Activated T-helper 2 cell treated with anti-CD3 and anti-CD28 coated beads, Interferon-gamma antibody, Interleukin-2, Interleukin-4, amounts not matched to agents 10 μg/mL and 5 μg/mL and 100 μg/mL, durations not matched to agents 14 hours and 24 hours and 36 hours (primary cell): ENCODE measurements at regions not wholly inside any gene's neighbourhood (a gene's known extent, or its start where the extent isn't known, plus 50 kb on each side); places are given as distances from the start of the nearest gene placed in this dataset.
"Not testable (repeated sequence)": the region's sequence is repeated elsewhere in the genome, so short reads cannot be mapped to it uniquely, and the experiment has no call there.

Source experiments
- DNase-seq: peaks from one replicate; pipeline ENCODE4 v3.0.0; 2021; ENCODE audit warnings: low spot score
- H3K27ac Mint-ChIP-seq: one replicate; pipeline ENCODE4 v1.8.0; 2021; ENCODE audit warnings: mixed read lengths
- H3K27me3 Mint-ChIP-seq: one replicate; pipeline ENCODE4 v1.8.0; 2021; ENCODE audit warnings: low read depth, mixed read lengths
- H3K36me3 Mint-ChIP-seq: one replicate; pipeline ENCODE4 v1.8.0; 2021; ENCODE audit warnings: low read depth, mixed read lengths
- H3K4me1 Mint-ChIP-seq: one replicate; pipeline ENCODE4 v1.8.0; 2021; ENCODE audit warnings: low read depth, mixed read lengths
- H3K4me3 Mint-ChIP-seq: one replicate; pipeline ENCODE4 v1.8.0; 2021; ENCODE audit warnings: low read depth, mild to moderate bottlenecking, moderate library complexity, mixed read lengths
- H3K9me3 Mint-ChIP-seq: one replicate; pipeline ENCODE4 v1.8.0; 2021; ENCODE audit warnings: mixed read lengths
- intact Hi-C: fragments of 100-400 bp; cut with micrococcal nuclease; formaldehyde crosslinking; loops from one replicate; pipeline ENCODE4 v1.15.1; 2023

DNA sequence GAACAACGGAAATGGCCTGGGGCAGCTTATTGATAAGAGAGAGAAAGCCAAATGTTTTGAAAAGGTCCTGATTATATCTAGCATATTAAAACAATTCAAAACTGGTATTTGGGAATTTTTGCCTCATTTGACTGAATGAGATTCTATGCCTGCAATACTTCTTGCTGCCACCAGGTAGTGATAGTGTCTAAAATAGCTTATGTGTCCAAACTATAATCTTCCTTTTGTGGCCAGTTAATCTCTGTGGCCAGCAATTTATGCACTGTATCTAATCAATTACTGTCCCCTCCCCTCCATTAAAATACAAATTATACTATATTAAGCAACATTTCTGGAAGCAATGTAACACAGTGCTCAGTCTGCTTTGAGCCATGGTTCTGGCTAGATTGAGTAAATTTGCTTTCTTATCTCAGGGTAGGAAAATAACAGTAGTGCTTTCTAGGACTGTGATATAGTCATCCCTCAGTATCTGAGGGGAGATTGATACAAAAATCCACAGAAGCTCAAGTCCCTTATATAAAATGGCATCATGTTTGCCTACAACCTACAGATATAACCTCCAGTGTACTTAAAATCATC lies 91.8 kb downstream of the FOXD2 start:
- intact Hi-C loops: loop anchor here (5.0 kb wide), 1 partner anchor 92 kb away; the partner anchor contains the start of gene FOXD2
- H3K4me1 Mint-ChIP-seq: peaks cover 1% of the 10 kb centered on the region
- peaks cover 3% of the 10 kb centered on the region for H3K36me3 Mint-ChIP-seq

DNA sequence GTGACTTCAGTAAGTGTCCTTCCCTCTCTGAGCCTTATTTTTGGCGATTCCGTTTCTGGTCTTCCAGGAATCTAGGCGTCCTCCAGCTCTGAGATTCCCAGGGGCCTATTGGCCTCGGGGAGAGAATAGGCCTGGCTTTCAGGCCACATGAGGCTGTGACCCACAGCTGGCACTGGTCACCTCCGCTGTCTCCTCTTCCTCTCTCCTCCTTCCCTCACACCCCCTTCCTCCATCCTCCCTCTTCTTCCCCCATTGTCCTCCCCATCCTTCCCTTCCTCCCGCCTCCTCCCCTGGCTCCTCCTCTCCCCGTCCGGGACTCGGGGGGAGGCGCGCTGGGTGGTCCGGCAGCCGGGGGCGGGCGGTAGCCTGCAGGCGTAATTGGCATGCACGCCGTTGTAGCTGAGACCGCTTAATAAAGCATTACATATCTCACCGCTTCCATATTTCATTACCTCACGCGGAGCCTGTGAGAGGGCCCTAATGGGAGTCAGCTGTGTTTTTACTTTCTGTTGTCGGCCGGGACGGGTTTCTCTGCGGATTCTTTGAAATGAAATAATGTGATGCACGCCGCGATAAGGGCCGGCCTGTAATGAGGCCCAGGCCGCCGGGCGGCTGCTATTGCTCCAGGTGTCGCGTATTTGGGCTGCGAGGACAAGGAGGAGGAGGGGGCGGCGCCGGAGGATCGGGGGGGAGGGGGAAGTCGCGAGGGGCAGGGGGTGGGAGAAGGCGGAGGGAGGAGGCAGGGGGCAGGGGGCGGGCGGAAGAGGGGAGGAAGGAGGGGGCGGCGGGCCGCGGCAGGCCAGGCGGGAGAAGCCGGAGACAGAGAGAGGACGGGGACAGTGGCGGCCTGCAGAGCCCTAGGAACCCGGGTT lies 95.3 kb downstream of the FOXD2 start:
- Mint-ChIP-seq H3K36me3 (peaks cover 3% of the 10 kb centered on the region), H3K4me3 (peak overlapping the region; percentile 10), H3K27me3 (peaks cover 51% of the 10 kb centered on the region), H3K4me1 (peaks cover 1% of the 10 kb centered on the region), H3K27ac (no peak overlapping the region), H3K9me3 (peaks cover 15% of the 10 kb centered on the region)
- DNase-seq: no peak
- intact Hi-C loops: loop anchor here (5.0 kb wide), 1 partner anchor 96 kb away; the partner anchor contains the start of gene FOXD2

More for the DNA sequence above, 91.8 kb downstream of the FOXD2 start:
- Mint-ChIP-seq H3K4me3 (no peak overlapping the region), H3K9me3 (peaks cover 20% of the 10 kb centered on the region), H3K27me3 (peaks cover 44% of the 10 kb centered on the region), H3K27ac (no peak overlapping the region)
- no peak for DNase-seq

DNA sequence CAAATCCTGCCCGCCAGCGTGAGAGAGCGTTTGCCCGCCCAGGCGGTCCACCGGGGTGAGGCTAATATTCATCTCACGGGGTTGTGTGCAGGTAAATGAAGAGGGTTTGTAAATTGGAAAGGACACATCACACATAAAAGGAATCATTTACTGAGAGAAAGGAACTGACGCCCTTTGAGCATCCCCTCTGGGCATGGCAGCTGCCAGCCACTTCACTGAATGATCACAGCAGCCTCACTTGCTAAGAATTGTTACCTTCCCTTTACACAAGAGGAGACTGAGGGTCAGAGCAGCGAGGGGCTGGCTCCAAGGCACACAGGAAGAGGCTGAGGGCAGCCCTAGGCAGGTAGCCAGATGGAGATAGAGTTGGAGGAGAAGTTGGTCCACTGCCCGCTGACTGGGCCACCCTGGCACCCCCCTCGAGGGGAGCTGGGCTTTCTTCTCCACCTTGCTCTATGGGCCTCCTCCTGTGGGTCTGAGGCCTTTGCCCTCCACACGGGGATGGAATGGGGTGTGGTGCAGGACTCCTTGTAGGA lies 96.0 kb downstream of the FOXD2 start:
- DNase-seq: no peak
- peaks cover 10% of the 10 kb centered on the region for H3K9me3 Mint-ChIP-seq
- peaks cover 1% of the 10 kb centered on the region for H3K4me1 Mint-ChIP-seq
- intact Hi-C loops: loop anchor here (5.0 kb wide), 1 partner anchor 97 kb away; the partner anchor contains the start of gene FOXD2
- peaks cover 55% of the 10 kb centered on the region for H3K27me3 Mint-ChIP-seq
- H3K36me3 Mint-ChIP-seq: no peaks in the 10 kb centered on the region
- no peak overlapping the region for H3K4me3 Mint-ChIP-seq
- H3K27ac Mint-ChIP-seq: no peak overlapping the region

DNA sequence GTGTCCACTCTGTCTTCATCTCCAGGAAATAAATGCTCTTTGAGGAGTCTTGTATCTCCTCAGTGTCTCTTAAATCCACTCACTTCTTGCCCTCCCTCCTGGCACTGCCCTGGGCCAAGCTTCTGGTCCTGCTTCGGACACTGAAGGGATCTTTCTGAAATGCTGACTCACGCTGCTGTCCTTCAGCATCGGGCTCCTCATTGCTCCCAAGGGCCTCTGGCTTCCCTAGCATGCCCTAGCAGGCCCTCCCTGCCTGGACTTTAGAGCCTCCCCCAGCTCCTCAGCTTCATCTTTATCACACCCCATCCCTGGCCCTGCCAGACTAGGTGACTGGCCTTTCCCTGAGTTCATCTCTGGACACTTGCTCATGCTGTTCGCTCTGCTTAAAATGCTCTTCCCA lies 96.6 kb downstream of the FOXD2 start:
- Mint-ChIP-seq H3K9me3 (peaks cover 4% of the 10 kb centered on the region), H3K4me3 (no peak overlapping the region), H3K27me3 (peaks cover 55% of the 10 kb centered on the region), H3K27ac (no peak overlapping the region), H3K36me3 (no peaks in the 10 kb centered on the region), H3K4me1 (peaks cover 1% of the 10 kb centered on the region)
- no peak for DNase-seq
- intact Hi-C loops: loop anchor here (5.0 kb wide), 1 partner anchor 97 kb away; the partner anchor contains the start of gene FOXD2

DNA sequence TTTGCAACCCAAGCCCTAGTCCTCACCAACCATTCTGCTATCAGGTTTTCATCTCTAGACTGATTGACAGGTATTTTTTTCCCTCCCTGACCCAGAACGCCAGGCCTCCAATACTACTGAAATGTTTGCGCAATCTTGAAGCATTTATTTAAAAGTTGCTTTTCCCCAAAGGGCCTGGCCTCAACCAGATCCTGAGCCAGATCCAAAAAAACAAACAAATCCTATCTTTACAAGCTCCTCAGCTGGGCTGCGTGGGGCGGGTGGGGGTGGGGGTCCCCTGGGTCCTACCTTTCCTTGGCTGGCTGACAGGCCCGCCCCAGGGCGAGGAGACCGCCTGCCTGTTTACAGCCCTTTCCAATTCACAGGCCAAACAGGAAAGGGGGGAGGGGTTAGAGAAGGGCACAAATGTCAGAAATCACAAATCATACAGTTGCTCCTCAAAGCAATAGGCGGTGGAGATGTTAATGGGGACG lies 98.8 kb downstream of the FOXD2 start:
- H3K9me3 Mint-ChIP-seq: no peaks in the 10 kb centered on the region
- DNase-seq: no peak
- no peak overlapping the region for H3K4me3 Mint-ChIP-seq
- no peak overlapping the region for H3K27ac Mint-ChIP-seq
- peaks cover 41% of the 10 kb centered on the region for H3K27me3 Mint-ChIP-seq
- intact Hi-C loops: no loop called here
- no peaks in the 10 kb centered on the region for H3K36me3 Mint-ChIP-seq
- peaks cover 1% of the 10 kb centered on the region for H3K4me1 Mint-ChIP-seq

DNA sequence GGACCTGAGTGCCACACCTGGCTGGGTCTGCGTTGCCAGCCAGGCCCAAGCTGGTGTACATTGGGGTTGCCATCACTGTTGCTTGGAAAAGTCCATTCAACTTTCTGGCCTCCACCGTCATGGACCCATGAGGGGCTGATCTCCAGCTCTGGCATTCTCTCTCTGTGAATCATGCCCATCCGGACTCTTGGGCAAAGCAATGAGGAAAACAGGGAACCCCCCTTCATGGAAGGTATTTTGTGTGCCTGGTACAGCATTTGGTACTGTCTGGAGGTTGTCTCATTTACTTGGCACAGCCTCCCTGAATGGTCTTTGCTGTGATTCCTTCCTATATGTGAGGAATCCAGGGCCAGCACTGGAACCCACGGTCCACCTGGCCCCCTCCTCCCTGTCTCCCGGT lies 99.4 kb downstream of the FOXD2 start:
- intact Hi-C loops: no loop called here
- Mint-ChIP-seq H3K9me3 (no peaks in the 10 kb centered on the region), H3K4me1 (peaks cover 1% of the 10 kb centered on the region), H3K27ac (no peak overlapping the region), H3K4me3 (no peak overlapping the region), H3K36me3 (no peaks in the 10 kb centered on the region), H3K27me3 (peaks cover 37% of the 10 kb centered on the region)
- DNase-seq: no peak

DNA sequence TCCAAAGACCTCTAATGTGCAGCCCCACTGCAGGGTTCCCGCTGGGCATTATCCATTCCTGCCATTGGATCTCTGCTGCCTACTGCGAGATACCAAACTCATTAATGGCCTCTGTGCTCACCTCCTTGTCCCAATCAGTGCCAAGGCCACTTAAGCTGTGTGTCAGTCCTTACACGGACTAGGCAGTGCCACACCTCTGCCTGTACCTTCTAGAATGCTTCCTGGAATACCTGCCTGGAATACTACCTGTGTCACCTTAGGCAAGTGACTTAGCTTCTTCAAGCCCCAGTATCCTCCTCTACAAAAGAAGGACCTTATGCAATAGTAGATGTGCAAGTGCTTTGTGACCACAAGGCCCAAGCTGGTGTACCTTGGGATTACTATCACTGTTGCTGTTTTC lies 100.1 kb downstream of the FOXD2 start:
- H3K4me1 Mint-ChIP-seq: peaks cover 1% of the 10 kb centered on the region
- no peak overlapping the region for H3K27ac Mint-ChIP-seq
- no peak for DNase-seq
- intact Hi-C loops: no loop called here
- no peak overlapping the region for H3K4me3 Mint-ChIP-seq
- H3K36me3 Mint-ChIP-seq: no peaks in the 10 kb centered on the region
- peaks cover 30% of the 10 kb centered on the region for H3K27me3 Mint-ChIP-seq
- H3K9me3 Mint-ChIP-seq: no peaks in the 10 kb centered on the region

GRCh38 chr1:47538530-47538929 lies 100.7 kb downstream of the FOXD2 start:
- H3K36me3 Mint-ChIP-seq, H3K4me3 Mint-ChIP-seq, DNase-seq, intact Hi-C loops, H3K4me1 Mint-ChIP-seq, H3K9me3 Mint-ChIP-seq, H3K27ac Mint-ChIP-seq: not testable (repeated sequence)
- peaks cover 25% of the 10 kb centered on the region for H3K27me3 Mint-ChIP-seq

- intact Hi-C loops, H3K4me1 Mint-ChIP-seq, H3K27ac Mint-ChIP-seq, H3K36me3 Mint-ChIP-seq, H3K27me3 Mint-ChIP-seq, H3K9me3 Mint-ChIP-seq, H3K4me3 Mint-ChIP-seq, DNase-seq: not testable (repeated sequence)
These were observed 103.9 kb downstream of the FOXD2 start for GRCh38 chr1:47541705-47542104.

DNA sequence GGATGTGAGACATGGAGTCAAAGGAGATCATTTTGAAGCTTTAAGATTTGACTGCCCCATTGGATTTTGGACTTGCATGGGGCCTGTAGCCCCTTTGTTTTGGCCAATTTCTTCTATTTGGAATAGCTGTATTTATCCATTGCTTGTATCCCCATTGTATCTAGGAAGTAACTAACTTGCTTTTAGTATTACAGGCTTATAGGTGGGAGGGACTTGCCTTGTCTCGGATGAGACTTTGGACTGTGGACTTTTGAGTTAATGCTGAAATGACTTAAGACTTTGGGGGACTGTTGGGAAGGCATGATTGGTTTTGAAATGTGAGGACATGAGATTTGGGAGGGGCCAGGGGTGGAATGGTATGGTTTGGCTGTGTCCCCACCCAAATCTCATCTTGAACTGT lies 105.2 kb downstream of the FOXD2 start:
- H3K36me3 Mint-ChIP-seq, H3K27me3 Mint-ChIP-seq, H3K27ac Mint-ChIP-seq, H3K9me3 Mint-ChIP-seq, H3K4me1 Mint-ChIP-seq, DNase-seq, H3K4me3 Mint-ChIP-seq, intact Hi-C loops: not testable (repeated sequence)

- Mint-ChIP-seq H3K27ac (no peak overlapping the region), H3K4me1 (no peaks in the 10 kb centered on the region), H3K9me3 (no peaks in the 10 kb centered on the region), H3K4me3 (no peak overlapping the region), H3K36me3 (no peaks in the 10 kb centered on the region), H3K27me3 (peaks cover 3% of the 10 kb centered on the region)
- DNase-seq: no peak
- intact Hi-C loops: no loop called here
These were observed 108.2 kb downstream of the FOXD2 start for GRCh38 chr1:47545912-47546483.

DNA sequence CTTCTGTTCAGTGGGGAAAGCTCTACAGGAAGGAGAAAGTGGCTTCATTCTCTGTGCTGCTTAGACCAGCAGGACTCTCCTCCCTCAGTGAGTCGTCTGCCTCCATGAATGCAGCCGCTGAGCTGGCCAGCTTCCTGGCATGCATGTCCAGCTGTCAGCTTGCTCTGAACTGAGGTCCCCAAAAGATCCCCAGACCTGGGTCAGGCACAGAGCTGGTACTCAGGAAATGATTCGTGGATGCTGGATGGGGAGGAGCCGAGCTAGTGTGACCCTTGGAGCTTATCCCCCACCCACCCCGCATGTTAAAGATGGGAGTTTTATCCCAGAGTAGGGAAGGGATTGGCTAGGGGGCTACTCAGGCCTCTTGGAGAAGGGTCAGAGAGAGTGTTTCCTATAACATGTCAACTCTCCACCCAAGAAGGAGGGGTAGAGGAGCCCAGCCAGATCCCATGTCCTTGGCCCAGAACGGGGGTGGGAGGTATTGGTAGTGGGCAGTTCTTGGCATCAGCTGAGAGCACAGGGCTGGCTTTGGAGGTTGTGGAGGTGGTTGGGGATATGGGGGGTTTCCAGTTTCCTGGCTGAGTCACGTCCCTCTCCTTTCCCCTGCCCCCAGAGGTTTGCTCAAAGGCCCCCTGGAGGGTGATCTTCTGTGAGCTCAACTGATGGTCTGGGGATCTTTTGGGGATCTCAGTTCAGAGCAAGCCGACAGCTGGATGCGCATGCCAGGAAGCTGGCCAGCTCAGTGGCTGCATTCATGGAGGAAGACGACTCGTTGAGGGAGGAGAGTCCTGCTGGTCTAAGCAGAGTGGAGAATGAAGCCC lies 110.1 kb downstream of the FOXD2 start:
- Mint-ChIP-seq H3K27me3 (peaks cover 3% of the 10 kb centered on the region), H3K9me3 (no peaks in the 10 kb centered on the region), H3K4me1 (no peaks in the 10 kb centered on the region), H3K27ac (no peak overlapping the region), H3K4me3 (no peak overlapping the region), H3K36me3 (no peaks in the 10 kb centered on the region)
- no peak for DNase-seq
- intact Hi-C loops: no loop called here
